PC-9 (cell line): ENCODE measurements at regions not wholly inside any gene's neighbourhood (a gene's known extent, or its start where the extent isn't known, plus 50 kb on each side); places are given as distances from the start of the nearest gene placed in this dataset.

ENCODE experiments used
- BruUV-seq: library from RNA; stranded (reverse); fragments of 400-500 nt; replicated peaks from 2 replicates; lab custom pipeline; 2021; lab: Mats Ljungman, UMichigan
- CTCF ChIA-PET: fragments of 300-600 bp; sonication (Branson Sonifier 250); formaldehyde crosslinking; loops from one replicate; lab custom pipeline; 2022; ENCODE audit warnings: antibody characterized with exemption; lab: Charles Lee
- POLR2A ChIA-PET: fragments of 300-600 bp; sonication (Branson Sonifier 250); formaldehyde crosslinking; loops from one replicate; lab custom pipeline; 2022; ENCODE audit warnings: antibody characterized with exemption; ENCODE audit not compliant: unreplicated experiment; lab: Charles Lee
- DNase-seq, 2 experiments: peaks; one replicate each; pipeline versions ENCODE4 v3.0.0 to v3.0.0-alpha.2; 2015 to 2022; ENCODE audit warnings: mixed read lengths in 1 of 2
- H2AFZ ChIP-seq: fragments of 200-600 bp; sonication (generic); 2 replicates; pipeline ENCODE4 v1.8.1; 2017; ENCODE audit warnings: antibody characterized with exemption
- H3F3A ChIP-seq: fragments of 200-600 bp; sonication (generic); 2 replicates; pipeline ENCODE4 v1.8.1; 2017; ENCODE audit warnings: antibody characterized with exemption, mild to moderate bottlenecking, low read depth; ENCODE audit not compliant: insufficient read depth
- H3K27ac ChIP-seq: fragments of 200-600 bp; sonication (generic); 2 replicates; pipeline ENCODE4 v1.6.1; 2016; ENCODE audit warnings: mixed run types
- H3K27me3 ChIP-seq: fragments of 200-600 bp; sonication (generic); 2 replicates; pipeline ENCODE4 v1.6.1; 2016; ENCODE audit warnings: low read depth, mixed run types; ENCODE audit not compliant: insufficient read depth
- H3K36me3 ChIP-seq: fragments of 200-600 bp; sonication (generic); 2 replicates; pipeline ENCODE4 v1.6.1; 2016; ENCODE audit warnings: low read depth, mixed run types
- H3K4me1 ChIP-seq: fragments of 200-600 bp; sonication (generic); replicated peaks from 2 replicates; pipeline ENCODE4 v1.6.1; 2016; ENCODE audit warnings: mixed run types; ENCODE audit not compliant: insufficient read depth
- H3K4me2 ChIP-seq: fragments of 200-600 bp; sonication (generic); 2 replicates; pipeline ENCODE4 v1.6.1; 2017; ENCODE audit warnings: mixed run types
- H3K4me3 ChIP-seq: fragments of 200-600 bp; sonication (generic); 2 replicates; pipeline ENCODE4 v1.6.1; 2016; ENCODE audit warnings: mixed run types
- H3K79me2 ChIP-seq: fragments of 200-600 bp; sonication (generic); 2 replicates; pipeline ENCODE4 v1.6.1; 2017; ENCODE audit warnings: low read depth, mixed run types
- H3K9me2 ChIP-seq: fragments of 200-600 bp; sonication (generic); 2 replicates; pipeline ENCODE4 v1.8.1; 2017; ENCODE audit warnings: mild to moderate bottlenecking; ENCODE audit not compliant: insufficient read depth
- H3K9me3 ChIP-seq: fragments of 200-600 bp; sonication (generic); 2 replicates; pipeline ENCODE4 v1.8.1; 2016; ENCODE audit warnings: low read depth; ENCODE audit not compliant: insufficient read depth
- H4K20me1 ChIP-seq: fragments of 200-600 bp; sonication (generic); 2 replicates; pipeline ENCODE4 v1.8.1; 2017; ENCODE audit not compliant: insufficient read depth
- CTCF ChIP-seq: fragments of 200-600 bp; sonication (generic); conservative IDR thresholded peaks from 2 replicates; pipeline ENCODE4 v1.6.1; 2017; ENCODE audit warnings: mixed run types, antibody characterized with exemption, mild to moderate bottlenecking, moderate library complexity
- EZH2 ChIP-seq: fragments of 200-600 bp; sonication (generic); IDR thresholded peaks from 2 replicates; pipeline ENCODE4 v1.8.0; 2017; ENCODE audit warnings: antibody characterized with exemption, low read depth
- intact Hi-C: fragments of 100-400 bp; cut with micrococcal nuclease; formaldehyde crosslinking; loops from one replicate; pipeline ENCODE4 v1.10.0; 2022; ENCODE audit not compliant: unreplicated experiment

GRCh38 chr15:91525751-91526150 lies 327.8 kb upstream of the SLCO3A1 start:
- no peak for DNase-seq
- H4K20me1 ChIP-seq, result no peaks in the 10 kb centered on the region
- no peaks in the 10 kb centered on the region for H3K36me3 ChIP-seq
- H3K9me3 ChIP-seq, result no peaks in the 10 kb centered on the region; the same call in 1 of the 2 replicates
- H3F3A ChIP-seq, result peaks cover 4% of the 10 kb centered on the region; the same call in 1 of the 2 replicates
- no peaks in the 10 kb centered on the region for H3K9me2 ChIP-seq
- no peak overlapping the region for H3K4me3 ChIP-seq
- no peaks in the 10 kb centered on the region for H3K79me2 ChIP-seq
- H3K27me3 ChIP-seq, result no peaks in the 10 kb centered on the region
- intact Hi-C loops, result no loop called here
- no peak overlapping the region for H3K4me2 ChIP-seq
- POLR2A ChIA-PET, result no interaction called here
- CTCF ChIA-PET, result no interaction called here
- no TSS peak for BruUV-seq
- no peak for TF ChIP-seq CTCF
- no peak for TF ChIP-seq EZH2
- H3K27ac ChIP-seq, result no peak overlapping the region
- no peak overlapping the region for H2AFZ ChIP-seq
- peaks cover 9% of the 10 kb centered on the region for H3K4me1 ChIP-seq

- no peak overlapping the region for H3K4me3 ChIP-seq
- no peaks in the 10 kb centered on the region; the same call in 1 of the 2 replicates for H3K9me3 ChIP-seq
- H3K9me2 ChIP-seq, result no peaks in the 10 kb centered on the region
- peaks cover 9% of the 10 kb centered on the region for H3K4me1 ChIP-seq
- POLR2A ChIA-PET, result no interaction called here
- no peaks in the 10 kb centered on the region for H4K20me1 ChIP-seq
- H3K27me3 ChIP-seq, result no peaks in the 10 kb centered on the region
- H2AFZ ChIP-seq, result no peak overlapping the region
- TF ChIP-seq CTCF, result no peak
- TF ChIP-seq EZH2, result no peak
- DNase-seq, result no peak
- CTCF ChIA-PET, result no interaction called here
- no peak overlapping the region for H3K27ac ChIP-seq
- intact Hi-C loops, result no loop called here
- no peaks in the 10 kb centered on the region for H3K79me2 ChIP-seq
- H3K36me3 ChIP-seq, result no peaks in the 10 kb centered on the region
- peaks cover 4% of the 10 kb centered on the region; the same call in 1 of the 2 replicates for H3F3A ChIP-seq
- BruUV-seq, result no TSS peak
- no peak overlapping the region for H3K4me2 ChIP-seq
These were observed 327.1 kb upstream of the SLCO3A1 start for GRCh38 chr15:91526424-91526823.

- Histone ChIP-seq H3K36me3 (no peaks in the 10 kb centered on the region), H3K4me3 (no peak overlapping the region), H2AFZ (no peak overlapping the region), H3K4me1 (no peaks in the 10 kb centered on the region), H4K20me1 (no peaks in the 10 kb centered on the region), H3F3A (no peaks in the 10 kb centered on the region), H3K9me2 (no peaks in the 10 kb centered on the region), H3K27me3 (no peaks in the 10 kb centered on the region), H3K4me2 (no peak overlapping the region), H3K9me3 (no peaks in the 10 kb centered on the region), H3K27ac (no peak overlapping the region), H3K79me2 (no peaks in the 10 kb centered on the region)
- POLR2A ChIA-PET, result no interaction called here
- no peak for DNase-seq
- intact Hi-C loops, result no loop called here
- BruUV-seq, result no TSS peak
- no peak for TF ChIP-seq CTCF
- TF ChIP-seq EZH2, result no peak
- CTCF ChIA-PET, result no interaction called here
These were observed 324.7 kb upstream of the SLCO3A1 start for GRCh38 chr15:91528801-91529200.
